ENCODE measurements at regions not wholly inside any gene's neighbourhood (a gene's known extent, or its start where the extent isn't known, plus 50 kb on each side); places are given as distances from the start of the nearest gene placed in this dataset.

DNA sequence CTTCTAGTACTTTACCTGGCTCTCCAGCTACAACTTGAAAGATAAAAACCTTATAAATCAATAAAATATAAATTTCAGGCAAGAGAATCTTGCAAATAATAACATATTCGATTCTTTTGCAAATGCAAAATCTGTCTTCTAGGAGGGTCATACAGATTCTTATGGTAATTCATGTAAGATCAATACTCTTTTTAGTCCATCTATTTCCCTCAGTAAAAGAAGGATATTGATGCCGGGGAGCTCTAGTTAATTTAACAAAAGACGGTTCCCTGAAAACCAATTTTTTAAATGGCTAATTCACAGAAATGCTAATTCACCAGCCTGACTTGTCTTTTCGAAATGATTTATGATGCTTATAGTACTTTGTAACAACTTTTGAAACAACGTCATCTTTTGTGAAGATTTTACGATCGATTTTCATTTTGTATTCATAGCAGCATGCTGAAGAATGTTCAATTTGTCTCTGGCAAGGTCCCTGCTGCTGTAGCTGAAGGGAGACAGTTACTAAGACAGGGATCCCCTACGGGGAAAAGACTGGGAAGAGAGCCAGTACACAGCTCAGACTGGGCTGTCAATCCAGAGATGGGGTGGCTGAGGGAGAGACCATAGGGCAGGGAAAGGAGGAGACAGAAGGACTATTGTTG lies 90.6 kb upstream of the SPAG17 start:
- no peak overlapping the region for H2AFZ ChIP-seq (ENCODE audit: low read depth, low read length)
- H3K27ac ChIP-seq (ENCODE audit: low read length) = no peak overlapping the region
- H3K9ac ChIP-seq (ENCODE audit: low read depth, low read length) = no peak overlapping the region
- no peaks in the 10 kb centered on the region for H3K27me3 ChIP-seq (ENCODE audit: insufficient read depth, low read length, poor library complexity)
- H3K4me1 ChIP-seq (ENCODE audit: insufficient read depth, low read length) = no peaks in the 10 kb centered on the region
- H3K79me2 ChIP-seq (ENCODE audit: insufficient read depth, low read length) = no peaks in the 10 kb centered on the region
- no peaks in the 10 kb centered on the region for H3K9me3 ChIP-seq (ENCODE audit: insufficient read depth, low read length, severe bottlenecking)
- H4K20me1 ChIP-seq (ENCODE audit: insufficient read depth, low read length) = no peaks in the 10 kb centered on the region
- TF ChIP-seq, protein P1, sequence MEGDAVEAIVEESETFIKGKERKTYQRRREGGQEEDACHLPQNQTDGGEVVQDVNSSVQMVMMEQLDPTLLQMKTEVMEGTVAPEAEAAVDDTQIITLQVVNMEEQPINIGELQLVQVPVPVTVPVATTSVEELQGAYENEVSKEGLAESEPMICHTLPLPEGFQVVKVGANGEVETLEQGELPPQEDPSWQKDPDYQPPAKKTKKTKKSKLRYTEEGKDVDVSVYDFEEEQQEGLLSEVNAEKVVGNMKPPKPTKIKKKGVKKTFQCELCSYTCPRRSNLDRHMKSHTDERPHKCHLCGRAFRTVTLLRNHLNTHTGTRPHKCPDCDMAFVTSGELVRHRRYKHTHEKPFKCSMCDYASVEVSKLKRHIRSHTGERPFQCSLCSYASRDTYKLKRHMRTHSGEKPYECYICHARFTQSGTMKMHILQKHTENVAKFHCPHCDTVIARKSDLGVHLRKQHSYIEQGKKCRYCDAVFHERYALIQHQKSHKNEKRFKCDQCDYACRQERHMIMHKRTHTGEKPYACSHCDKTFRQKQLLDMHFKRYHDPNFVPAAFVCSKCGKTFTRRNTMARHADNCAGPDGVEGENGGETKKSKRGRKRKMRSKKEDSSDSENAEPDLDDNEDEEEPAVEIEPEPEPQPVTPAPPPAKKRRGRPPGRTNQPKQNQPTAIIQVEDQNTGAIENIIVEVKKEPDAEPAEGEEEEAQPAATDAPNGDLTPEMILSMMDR (IDR thresholded peaks at IDR 0.05; ENCODE audit: borderline replicate concordance, extremely low read depth, low read length, poor library complexity, severe bottlenecking) = no peak
- TF ChIP-seq EZH2 (IDR thresholded peaks at IDR 0.05; ENCODE audit: borderline replicate concordance, low read depth, low read length, severe bottlenecking) = no peak
- no peaks in the 10 kb centered on the region for H3K36me3 ChIP-seq (ENCODE audit: insufficient read depth, low read length)
- H3K4me3 ChIP-seq (ENCODE audit: low read depth in 1 of 2, low read length in 2 of 2) = no peak overlapping the region
- no peak for ATAC-seq (ENCODE audit: insufficient read depth, low read depth)
- no peak for DNase-seq
- no peak overlapping the region for H3K4me2 ChIP-seq (ENCODE audit: insufficient read depth, low read length)

DNA sequence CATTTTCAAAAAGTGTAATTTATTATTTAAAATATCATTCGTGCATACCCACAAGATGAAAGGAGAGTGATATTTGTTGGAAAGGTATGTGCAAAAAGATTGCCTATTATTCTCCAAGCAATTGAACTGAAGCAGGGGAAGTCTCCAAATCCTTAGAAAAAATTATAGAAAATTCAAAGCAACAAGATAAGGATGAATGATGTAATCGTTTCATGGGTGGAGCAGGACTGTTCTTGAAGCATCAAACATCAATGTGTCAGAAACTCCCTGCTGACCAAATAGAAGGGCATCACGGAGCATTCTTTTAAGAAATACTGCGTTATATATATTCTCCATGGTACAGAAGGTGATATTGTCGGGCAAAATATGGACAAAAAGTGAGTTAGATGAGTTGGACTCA lies 87.9 kb upstream of the SPAG17 start:
- Histone ChIP-seq H4K20me1 (ENCODE audit: insufficient read depth, low read length) (no peaks in the 10 kb centered on the region), H3K4me1 (ENCODE audit: insufficient read depth, low read length) (no peaks in the 10 kb centered on the region), H3K27me3 (ENCODE audit: insufficient read depth, low read length, poor library complexity) (no peaks in the 10 kb centered on the region), H3K36me3 (ENCODE audit: insufficient read depth, low read length) (no peaks in the 10 kb centered on the region), H3K9ac (ENCODE audit: low read depth, low read length) (no peak overlapping the region), H3K79me2 (ENCODE audit: insufficient read depth, low read length) (no peaks in the 10 kb centered on the region), H3K9me3 (ENCODE audit: insufficient read depth, low read length, severe bottlenecking) (no peaks in the 10 kb centered on the region), H3K27ac (ENCODE audit: low read length) (no peak overlapping the region), H2AFZ (ENCODE audit: low read depth, low read length) (no peak overlapping the region), H3K4me3 (ENCODE audit: low read depth in 1 of 2, low read length in 2 of 2) (no peak overlapping the region), H3K4me2 (ENCODE audit: insufficient read depth, low read length) (no peak overlapping the region)
- TF ChIP-seq, protein P1 (IDR thresholded peaks at IDR 0.05; ENCODE audit: borderline replicate concordance, extremely low read depth, low read length, poor library complexity, severe bottlenecking) = no peak
- no peak for TF ChIP-seq EZH2 (IDR thresholded peaks at IDR 0.05; ENCODE audit: borderline replicate concordance, low read depth, low read length, severe bottlenecking)
- DNase-seq (no peak), ATAC-seq (ENCODE audit: insufficient read depth, low read depth) (no peak)

DNA sequence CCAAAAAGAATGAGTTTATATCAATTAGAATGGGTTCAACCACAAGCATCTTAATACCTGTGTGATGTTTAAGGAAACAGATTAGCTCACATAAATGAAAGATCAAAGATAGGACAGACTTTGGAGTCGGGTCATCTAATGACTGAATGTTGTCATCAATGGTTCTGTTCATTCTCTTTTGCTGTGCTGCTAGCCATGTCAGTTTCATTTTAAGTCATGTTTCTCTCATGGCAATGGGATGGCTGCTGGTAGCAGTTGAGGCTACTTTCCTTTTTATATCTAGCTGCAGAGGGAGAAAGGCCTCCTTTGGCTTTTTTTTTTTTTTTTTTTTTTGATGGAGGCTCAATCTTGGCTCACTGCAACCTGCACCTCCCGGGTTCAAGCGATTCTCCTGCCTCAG lies 86.9 kb upstream of the SPAG17 start:
- Histone ChIP-seq H3K27ac (ENCODE audit: low read length) (no peak overlapping the region), H3K36me3 (ENCODE audit: insufficient read depth, low read length) (no peaks in the 10 kb centered on the region), H3K27me3 (ENCODE audit: insufficient read depth, low read length, poor library complexity) (no peaks in the 10 kb centered on the region), H4K20me1 (ENCODE audit: insufficient read depth, low read length) (no peaks in the 10 kb centered on the region), H3K4me2 (ENCODE audit: insufficient read depth, low read length) (no peak overlapping the region), H3K79me2 (ENCODE audit: insufficient read depth, low read length) (no peaks in the 10 kb centered on the region), H3K9me3 (ENCODE audit: insufficient read depth, low read length, severe bottlenecking) (no peaks in the 10 kb centered on the region), H3K9ac (ENCODE audit: low read depth, low read length) (no peak overlapping the region), H2AFZ (ENCODE audit: low read depth, low read length) (no peak overlapping the region), H3K4me3 (ENCODE audit: low read depth in 1 of 2, low read length in 2 of 2) (no peak overlapping the region), H3K4me1 (ENCODE audit: insufficient read depth, low read length) (no peaks in the 10 kb centered on the region)
- no peak for ATAC-seq (ENCODE audit: insufficient read depth, low read depth)
- TF ChIP-seq EZH2 (IDR thresholded peaks at IDR 0.05; ENCODE audit: borderline replicate concordance, low read depth, low read length, severe bottlenecking) = no peak
- TF ChIP-seq, protein P1 (IDR thresholded peaks at IDR 0.05; ENCODE audit: borderline replicate concordance, extremely low read depth, low read length, poor library complexity, severe bottlenecking) = no peak
- no peak for DNase-seq

Measured in DND-41 (cell line).